ENCODE measurements at regions not wholly inside any gene's neighbourhood (a gene's known extent, or its start where the extent isn't known, plus 50 kb on each side); places are given as distances from the start of the nearest gene placed in this dataset.

GRCh38 chr13:99911965-99912566, 59.5 kb downstream of the ZIC5 start:
- no peak for DNase-seq
- 51 to 65% methylated on average over 7 to 8 of the region's 8 CpGs for WGBS, 2 donors
- H3K36me3 ChIP-seq, result no peaks in the 10 kb centered on the region
- TF ChIP-seq CTCF (IDR thresholded peaks at IDR 0.05), result no peak
- TF ChIP-seq POLR2A (IDR thresholded peaks at IDR 0.05), result no peak
- H3K4me1 ChIP-seq, result no peaks in the 10 kb centered on the region
- H3K27me3 ChIP-seq, result peaks cover 0 to 89% (median 0%) of the 10 kb centered on the region in 4 donors
- H3K9me3 ChIP-seq, result no peaks in the 10 kb centered on the region
- no peak overlapping the region for H3K4me3 ChIP-seq
- H3K27ac ChIP-seq, result no peak overlapping the region
- intact Hi-C loops (cut with DNase I), result loop anchor here (10.0 kb wide), 2 partner anchors 323 to 603 kb away; no protein-coding TSS in a partner anchor

GRCh38 chr13:99911069-99911964, 60.2 kb downstream of the ZIC5 start:
- no peak overlapping the region for H3K4me3 ChIP-seq
- WGBS, 2 donors, result 65 to 70% methylated on average over 11 to 13 of the region's 16 CpGs
- intact Hi-C loops (cut with DNase I), result loop anchor here (10.0 kb wide), 2 partner anchors 323 to 603 kb away; no protein-coding TSS in a partner anchor
- no peak overlapping the region for H3K27ac ChIP-seq
- H3K27me3 ChIP-seq, result peaks cover 0 to 95% (median 0%) of the 10 kb centered on the region in 4 donors
- H3K9me3 ChIP-seq, result no peaks in the 10 kb centered on the region
- no peaks in the 10 kb centered on the region for H3K36me3 ChIP-seq
- no peak for TF ChIP-seq CTCF (IDR thresholded peaks at IDR 0.05)
- TF ChIP-seq POLR2A (IDR thresholded peaks at IDR 0.05), result no peak
- H3K4me1 ChIP-seq, result no peaks in the 10 kb centered on the region
- no peak for DNase-seq

GRCh38 chr13:99909836-99910619, 61.5 kb downstream of the ZIC5 start:
- Histone ChIP-seq H3K27ac (no peak overlapping the region), H3K4me3 (no peak overlapping the region), H3K27me3 (peaks cover 0 to 93% (median 0%) of the 10 kb centered on the region in 4 donors), H3K4me1 (no peaks in the 10 kb centered on the region), H3K9me3 (no peaks in the 10 kb centered on the region), H3K36me3 (no peaks in the 10 kb centered on the region)
- DNase-seq, result no peak
- no peak for TF ChIP-seq POLR2A (IDR thresholded peaks at IDR 0.05)
- TF ChIP-seq CTCF (IDR thresholded peaks at IDR 0.05), result no peak
- WGBS, 2 donors, result 15 to 50% methylated on average over 3 to 4 of the region's 5 CpGs
- intact Hi-C loops (cut with DNase I), result loop anchor here (10.0 kb wide), 2 partner anchors 325 to 605 kb away; no protein-coding TSS in a partner anchor

- Histone ChIP-seq H3K9me3 (no peaks in the 10 kb centered on the region), H3K27me3 (peaks cover 0 to 93% (median 0%) of the 10 kb centered on the region in 4 donors), H3K4me3 (no peak overlapping the region), H3K36me3 (no peaks in the 10 kb centered on the region), H3K27ac (no peak overlapping the region), H3K4me1 (no peaks in the 10 kb centered on the region)
- intact Hi-C loops (cut with DNase I), result no loop called here
- TF ChIP-seq POLR2A (IDR thresholded peaks at IDR 0.05) (no peak), CTCF (IDR thresholded peaks at IDR 0.05) (no peak)
- no peak for DNase-seq
- 90 to 92% methylated on average over 2 of the region's 2 CpGs for WGBS, 2 donors
Observed at GRCh38 chr13:99909097-99909835, 62.3 kb downstream of the ZIC5 start.
